ENCODE measurements at regions not wholly inside any gene's neighbourhood (a gene's known extent, or its start where the extent isn't known, plus 50 kb on each side); places are given as distances from the start of the nearest gene placed in this dataset.
A peak's percentile ranks its signal among the peaks of the same experiment; 100 is the strongest.

DNA sequence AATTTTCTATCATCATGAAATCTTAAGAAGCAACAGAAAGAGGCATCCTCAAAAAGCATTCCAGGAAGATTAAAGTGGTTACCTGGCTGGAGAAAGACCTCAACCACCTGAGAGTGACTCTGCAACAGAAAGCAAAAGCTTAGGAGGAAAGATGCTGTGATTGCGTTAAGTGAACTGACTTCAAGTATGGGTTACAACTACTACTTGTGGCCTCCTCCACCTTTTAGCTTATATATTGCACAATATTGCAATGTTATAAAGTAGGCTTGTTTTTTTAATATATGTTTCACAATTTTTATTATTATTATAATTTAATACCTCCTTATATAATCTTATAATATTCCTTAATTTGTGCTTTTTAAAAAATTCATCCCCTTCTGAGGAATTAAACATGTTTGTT is 1407.5 kb downstream of the KCNT2 start:
- no peak for DNase-seq (ENCODE audit: low spot score)

DNA sequence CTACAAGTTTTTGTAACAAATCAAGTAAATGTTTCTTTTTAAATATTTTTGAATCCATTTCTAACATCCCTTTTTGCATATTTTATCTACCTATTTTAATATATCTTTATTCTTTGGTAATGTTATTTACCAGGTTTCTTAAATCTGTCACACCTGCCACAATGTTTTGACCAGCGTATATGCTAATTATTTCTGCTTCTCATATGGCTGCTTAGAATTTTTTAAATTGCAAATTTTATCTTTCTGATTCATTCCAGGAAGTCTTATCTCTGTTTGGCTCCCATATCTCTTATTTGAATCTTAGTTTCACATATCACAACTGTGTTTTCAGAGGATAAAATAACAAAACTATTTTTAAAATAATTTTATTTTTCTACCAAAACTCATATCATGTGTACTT is 1411.1 kb downstream of the KCNT2 start:
- no peak for DNase-seq (ENCODE audit: low spot score)

DNA sequence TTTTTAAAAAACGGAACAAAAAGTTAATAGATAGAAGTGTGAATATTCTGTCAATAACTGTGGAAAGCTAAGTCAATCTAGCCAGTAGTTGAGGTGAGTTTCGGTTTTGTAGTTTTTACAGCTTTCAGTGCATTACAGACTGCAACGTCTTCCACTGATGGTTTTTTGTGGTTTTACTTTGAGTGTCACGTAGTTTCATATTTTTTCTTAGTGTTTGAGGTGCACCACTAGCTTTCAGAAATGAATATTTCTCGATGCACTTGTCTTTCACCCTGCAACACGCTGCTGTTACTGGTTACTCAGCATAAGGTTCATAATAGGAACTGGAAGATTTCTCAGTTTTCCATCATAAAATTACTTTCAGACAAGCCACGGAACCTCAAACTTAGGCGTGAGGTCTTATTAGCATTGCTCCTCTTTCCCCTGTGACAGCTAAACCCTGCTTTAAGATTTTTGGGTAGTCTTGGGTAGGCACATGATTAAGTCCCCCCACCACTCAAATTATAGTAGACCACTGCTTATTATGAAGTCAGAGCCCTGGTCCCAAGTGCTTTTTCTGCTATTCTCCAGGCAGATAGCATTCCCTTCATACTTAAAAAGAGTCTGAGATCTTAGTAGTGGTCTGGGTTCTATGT is 1412.7 kb downstream of the KCNT2 start:
- DNase-seq (ENCODE audit: low spot score): peak; percentile 45

DNA sequence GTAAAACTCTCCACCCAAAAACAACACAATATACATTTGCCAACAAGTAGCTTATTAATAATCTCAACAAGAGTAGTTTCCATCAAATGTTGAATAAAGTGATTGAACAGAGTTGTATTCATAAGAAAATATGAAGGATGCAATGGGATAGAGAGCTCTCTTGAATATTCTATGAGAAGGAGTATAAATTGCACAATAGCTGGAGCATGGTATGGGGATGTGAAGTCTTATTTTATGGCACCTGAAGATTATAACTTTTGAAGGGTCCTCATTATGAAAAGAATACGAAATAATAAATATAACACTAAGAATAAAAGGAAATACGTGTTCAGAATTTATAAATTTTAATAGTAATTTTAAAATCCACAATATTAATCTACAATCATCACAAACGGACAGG is 1415.1 kb downstream of the KCNT2 start:
- DNase-seq (ENCODE audit: low spot score): no peak

DNA sequence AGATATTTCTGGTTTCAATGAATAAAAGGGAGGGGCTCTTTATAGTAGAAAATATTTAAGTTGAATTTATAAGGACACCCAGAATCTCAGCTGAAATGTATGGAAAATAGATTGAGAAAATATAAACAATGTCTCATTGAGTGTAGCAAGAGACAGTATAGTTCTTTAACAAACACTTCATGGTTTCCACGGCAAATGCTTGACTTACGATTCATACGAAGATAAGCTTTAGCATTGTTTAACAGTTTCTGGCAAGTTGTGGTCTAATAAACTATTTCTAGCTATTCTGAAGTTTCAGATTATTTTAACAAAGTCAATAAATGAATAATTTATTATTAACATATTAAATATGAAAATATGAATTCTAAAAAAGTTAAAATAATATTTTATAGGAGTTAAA is 1419.4 kb downstream of the KCNT2 start:
- DNase-seq (ENCODE audit: low spot score): no peak

DNA sequence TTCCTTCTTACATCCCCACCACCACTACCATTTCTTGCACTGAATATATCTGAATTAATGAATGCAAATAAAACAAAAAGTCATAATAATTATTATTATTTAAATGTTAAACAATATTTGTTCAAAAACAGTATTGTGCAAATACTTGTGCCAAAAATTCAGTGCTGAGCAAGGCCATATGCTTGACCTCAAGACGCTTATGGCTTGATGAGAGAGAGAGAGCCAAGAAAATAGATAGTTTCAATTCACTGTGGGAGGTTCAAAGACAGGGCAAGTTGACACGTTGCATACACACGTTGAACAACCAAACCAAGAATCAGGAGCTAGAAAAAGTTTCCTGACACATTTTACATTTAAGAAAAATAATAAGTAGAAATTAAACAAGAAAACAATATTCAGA is 1421.7 kb downstream of the KCNT2 start:
- no peak for DNase-seq (ENCODE audit: low spot score)

DNA sequence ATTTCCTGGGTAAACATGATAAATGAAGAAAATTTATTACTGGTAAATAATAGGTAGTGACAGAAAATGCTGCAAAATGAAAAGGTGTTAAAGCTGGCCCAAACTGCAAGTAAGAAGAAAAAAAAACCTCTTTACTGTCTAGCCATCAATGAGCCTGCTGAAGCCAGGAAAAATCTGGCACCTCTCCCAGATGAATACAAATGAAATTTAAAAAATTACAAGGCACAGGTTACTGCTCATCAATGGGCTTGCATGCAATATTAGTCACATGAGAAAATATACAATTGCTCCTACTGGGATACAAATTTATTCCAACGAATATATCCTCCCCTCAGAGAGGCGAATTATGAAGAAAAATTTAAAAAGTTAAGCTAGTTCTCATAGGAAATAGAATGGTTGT is 1422.5 kb downstream of the KCNT2 start:
- no peak for DNase-seq (ENCODE audit: low spot score)

DNA sequence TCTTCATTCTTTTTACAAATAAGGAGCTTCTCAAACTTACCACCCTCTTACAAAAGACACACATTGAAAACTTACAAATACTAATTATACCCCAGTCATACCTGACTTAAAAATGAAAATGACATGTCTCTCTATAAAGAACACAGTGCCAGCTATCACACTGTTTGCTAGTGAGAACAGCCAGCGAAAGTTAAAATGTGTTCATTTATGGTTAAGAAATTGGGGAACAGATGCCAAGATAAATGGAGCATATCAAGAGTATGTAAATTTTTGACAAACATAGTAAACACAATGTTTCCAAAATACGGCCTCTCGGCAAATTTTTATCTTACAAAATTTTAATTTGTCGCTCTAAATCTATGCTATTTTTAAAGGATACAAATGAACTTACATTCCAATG is 1422.9 kb downstream of the KCNT2 start:
- no peak for DNase-seq (ENCODE audit: low spot score)

DNA sequence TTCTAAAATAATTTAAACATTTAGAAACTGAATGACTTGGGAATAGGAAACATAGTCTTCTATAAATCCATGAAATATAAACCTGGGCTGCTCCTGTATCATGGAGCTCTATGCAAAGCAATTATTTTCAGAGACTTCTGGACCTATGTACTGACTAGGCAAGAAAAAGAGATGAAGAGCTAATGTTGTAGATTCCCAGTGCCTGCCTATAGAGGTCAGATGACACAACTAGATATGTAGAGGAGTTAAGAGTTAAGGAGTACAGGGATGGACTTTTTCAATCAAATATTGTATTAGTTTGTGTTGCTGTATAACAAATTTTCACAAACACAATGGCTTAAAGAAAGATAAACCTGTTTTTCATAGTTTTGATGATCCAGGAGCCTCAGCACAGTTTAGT is 1434.5 kb downstream of the KCNT2 start:
- no peak for DNase-seq (ENCODE audit: low spot score)

DNA sequence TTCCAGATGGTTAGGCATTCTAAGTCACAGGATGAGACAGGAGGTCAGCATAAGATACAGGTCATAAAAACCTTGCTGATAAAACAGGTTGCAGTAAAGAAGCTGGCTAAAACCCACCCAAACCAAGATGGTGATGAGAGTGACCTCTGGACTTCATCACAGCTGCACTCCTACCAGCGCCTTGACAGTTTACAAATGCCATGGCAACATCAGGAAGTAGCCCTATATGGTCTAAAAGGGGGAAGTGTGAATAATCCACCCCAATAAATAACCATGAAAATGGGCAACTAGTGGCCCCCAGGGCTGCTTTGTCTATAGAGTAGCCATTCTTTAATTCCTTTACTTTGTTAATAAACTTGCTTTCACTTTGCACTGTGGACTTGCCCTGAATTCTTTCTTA is 1448.4 kb downstream of the KCNT2 start:
- peak; percentile 7 for DNase-seq (ENCODE audit: low spot score)

DNA sequence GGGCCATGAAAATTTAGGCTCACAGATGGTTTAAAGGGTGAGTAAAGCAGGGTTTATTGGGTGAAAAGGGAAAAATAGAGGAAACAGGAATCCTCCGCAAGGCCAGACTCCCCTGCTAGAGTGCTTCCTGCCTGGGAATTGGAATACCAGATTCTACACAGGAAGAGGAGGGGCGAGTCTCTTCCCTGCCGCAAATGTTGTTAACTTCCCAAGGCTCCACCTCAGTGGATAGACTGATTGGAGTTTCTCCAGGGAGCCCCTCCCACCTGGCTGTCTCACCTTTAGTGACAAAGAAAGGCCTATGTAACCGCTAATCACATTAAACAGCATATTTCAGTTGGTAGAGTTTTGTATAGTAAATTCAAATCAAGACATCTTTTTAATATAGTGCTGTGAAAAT is 1450.1 kb downstream of the KCNT2 start:
- DNase-seq (ENCODE audit: low spot score): no peak

DNA sequence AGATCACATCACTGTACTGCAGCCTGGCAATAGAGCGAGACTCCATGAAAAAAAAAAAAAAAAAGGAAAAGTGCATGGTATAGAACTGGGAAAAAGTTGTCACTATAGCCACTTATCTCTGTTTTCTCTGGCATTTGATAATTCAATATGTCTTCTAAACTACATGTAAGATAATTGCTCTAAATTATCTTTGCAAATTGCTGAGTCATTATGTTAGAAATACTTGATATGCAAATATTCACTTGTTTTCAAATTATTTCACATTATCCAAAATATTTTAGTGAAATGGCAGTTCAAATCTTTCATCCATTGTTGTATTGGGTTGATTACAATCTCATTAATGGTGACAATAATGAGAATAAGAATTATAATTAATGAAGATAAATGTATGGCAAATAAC is 1455.1 kb downstream of the KCNT2 start:
- DNase-seq (ENCODE audit: low spot score): no peak

DNA sequence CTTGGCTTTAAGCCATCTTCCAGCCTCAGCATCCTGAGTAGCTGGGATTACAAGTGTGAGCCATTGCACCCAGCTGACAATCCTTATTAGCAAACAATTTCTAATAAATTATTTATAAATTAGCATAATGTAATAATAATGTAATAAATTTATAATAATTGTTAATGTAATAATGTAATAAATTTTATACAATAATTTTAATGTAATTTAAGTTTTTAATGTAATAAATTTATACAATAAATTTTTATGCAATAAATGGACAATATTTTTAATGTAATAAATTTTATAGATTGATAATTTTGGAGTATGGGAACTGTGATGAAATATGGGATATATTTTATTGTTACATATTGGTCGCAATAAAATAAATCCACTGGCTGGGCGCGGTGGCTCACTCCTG is 1457.5 kb downstream of the KCNT2 start:
- no peak for DNase-seq (ENCODE audit: low spot score)

DNA sequence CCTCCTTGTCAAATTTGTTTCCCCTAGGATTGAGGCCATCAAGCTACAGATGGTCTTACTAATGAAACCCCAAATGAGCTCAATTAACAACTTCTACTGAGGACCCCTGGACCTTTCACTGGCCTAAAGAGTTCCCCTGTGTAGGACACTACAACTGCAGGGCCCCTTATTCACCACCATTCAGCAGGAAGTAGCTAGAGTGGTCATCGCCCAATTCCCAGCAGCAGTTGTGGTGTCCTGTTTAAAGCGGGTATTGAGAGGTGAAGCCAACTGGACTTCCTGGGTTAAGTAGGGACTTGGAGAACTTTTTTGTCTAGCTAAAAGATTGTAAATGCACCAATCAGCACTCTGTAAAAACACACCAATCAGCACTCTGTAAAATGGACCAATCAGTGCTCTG is 1466.9 kb downstream of the KCNT2 start:
- peak; percentile 36 for DNase-seq (ENCODE audit: low spot score)

DNA sequence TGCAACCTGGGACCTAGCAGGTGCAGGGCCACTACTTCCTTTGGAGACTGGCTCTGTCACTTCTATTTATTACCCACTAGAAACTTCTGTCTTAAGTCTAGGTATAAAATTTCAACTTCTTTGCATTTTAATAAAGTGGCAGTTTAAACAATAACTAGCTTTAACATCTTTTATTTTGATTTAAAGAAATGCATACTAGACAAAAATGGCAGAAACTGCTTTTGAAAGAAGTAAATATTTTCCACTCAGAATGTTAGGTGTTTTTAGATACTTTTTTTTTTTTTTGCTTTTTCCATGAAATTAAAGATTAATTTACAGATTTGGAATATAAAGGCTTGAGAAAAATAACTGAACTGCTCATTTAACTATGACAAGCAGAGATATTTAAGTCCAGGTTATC is 1477.6 kb downstream of the KCNT2 start:
- no peak for DNase-seq (ENCODE audit: low spot score)

DNA sequence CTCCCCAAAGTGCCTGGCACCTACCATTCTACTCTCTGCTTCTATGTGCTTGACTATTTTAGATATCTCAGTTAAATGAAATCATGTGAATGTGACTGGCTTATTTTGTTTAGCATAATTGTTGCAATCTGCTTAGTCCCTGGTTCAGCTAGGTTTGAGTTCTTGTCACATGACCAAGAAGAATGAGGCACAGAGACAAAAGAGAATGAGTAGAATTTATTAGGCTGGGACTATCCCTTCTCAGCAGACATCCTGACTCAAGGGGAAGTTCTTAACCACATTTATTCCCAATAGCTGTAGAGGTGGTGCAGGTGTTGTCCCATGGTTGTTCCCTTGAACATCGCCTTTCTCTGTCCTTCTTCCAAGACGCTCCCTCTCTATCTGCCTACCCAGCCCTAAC is 1485.7 kb downstream of the KCNT2 start:
- no peak for DNase-seq (ENCODE audit: low spot score)

DNA sequence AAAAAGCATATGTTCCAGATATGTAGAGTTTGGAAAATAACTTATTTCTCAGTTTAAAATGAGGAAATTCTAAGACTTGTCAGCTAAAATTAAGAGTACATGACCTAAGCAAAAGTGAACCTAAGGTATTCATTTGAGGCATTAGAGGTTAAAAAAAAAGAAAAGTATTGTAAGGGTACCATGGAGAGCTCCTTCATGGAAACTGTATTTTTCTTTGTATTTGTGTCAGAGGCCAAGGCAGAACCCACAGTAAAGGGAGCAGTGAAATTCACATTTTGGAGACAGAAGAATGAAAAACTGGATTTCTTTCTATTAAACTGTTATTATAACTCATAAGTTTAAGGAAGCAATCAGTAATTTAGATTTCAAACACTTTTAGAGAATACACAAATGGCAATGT is 1494.8 kb downstream of the KCNT2 start:
- no peak for DNase-seq (ENCODE audit: low spot score)

DNA sequence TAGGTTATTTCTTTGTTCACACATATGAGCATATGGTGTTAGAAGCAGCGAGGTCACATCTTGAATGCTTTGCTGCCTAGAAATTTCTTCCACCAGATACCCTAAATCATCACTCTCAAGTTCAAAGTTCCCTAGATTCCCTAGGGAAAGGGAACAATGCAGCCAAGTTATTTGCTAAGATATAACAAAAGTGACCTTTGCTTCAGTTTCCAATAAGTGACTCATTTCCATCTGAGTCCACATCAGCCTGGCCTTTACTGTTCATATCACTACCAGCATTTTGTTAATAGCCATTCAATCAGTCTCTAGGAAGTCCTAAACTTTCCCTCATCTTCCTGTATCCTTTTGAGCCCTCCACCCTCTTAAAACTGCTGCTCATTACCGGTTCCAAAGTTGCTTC is 1502.5 kb downstream of the KCNT2 start:
- no peak for DNase-seq (ENCODE audit: low spot score)

DNA sequence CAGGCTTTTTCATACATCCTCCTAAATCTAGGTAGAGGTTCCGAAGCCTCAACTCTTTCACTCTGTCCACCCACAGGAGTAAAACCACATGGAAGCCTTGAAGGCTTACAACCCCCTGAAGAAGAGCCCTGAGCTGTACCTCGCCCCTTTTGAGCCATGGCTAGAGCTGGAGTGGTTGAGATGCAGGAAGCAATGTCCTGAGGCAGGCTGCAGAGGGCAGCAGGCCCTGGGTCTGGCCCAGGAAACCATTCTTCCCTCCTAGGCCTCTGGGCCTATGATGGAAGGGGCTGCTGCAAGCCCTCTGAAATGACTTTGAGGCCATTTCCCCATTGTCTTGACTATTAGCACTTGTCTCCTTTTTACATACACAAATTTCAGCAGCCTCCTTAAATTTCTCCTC is 1503.0 kb downstream of the KCNT2 start:
- no peak for DNase-seq (ENCODE audit: low spot score)

DNA sequence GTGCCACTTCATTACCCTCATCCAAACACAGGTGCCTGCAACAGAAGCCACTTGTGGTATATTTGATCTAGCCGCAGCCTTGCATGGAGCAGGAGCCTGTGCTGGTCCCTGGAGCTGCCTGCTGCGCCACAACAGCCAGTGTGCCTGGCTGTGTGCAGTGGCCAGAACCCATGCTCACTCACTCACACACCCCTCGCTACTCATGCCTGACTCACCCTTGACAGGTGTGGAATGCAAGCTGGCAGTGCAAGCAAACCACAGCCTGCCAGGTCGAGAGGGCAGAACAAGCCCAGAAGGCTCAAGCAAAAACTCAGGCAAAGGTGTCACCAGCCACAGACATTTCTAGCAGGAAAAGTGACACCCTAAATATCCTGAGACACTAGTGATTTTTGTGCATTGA is 1510.9 kb downstream of the KCNT2 start:
- no peak for DNase-seq (ENCODE audit: low spot score)

DNA sequence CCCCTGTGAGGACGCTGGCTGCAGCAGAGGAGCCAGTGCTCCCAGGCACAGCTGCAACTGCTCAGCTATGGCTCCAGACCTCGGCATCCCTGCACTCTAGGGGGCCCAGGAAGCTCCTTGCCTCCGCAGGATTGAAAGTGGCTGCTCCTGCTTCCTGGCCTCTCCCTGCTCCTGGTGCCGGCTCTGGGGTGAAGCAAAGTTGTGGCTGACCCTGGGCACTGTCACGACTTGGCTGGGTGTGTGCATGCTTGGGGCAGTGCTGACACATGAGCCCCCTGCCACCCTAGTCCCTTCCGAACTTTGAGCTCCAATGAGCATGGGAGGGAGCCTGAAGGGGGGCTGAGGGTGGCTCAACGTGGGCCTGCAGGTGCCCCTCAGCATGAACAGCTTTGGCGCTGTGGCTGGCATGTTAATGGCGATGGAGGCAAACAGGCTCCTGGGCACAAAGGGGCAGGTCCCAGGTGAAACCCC is 1512.2 kb downstream of the KCNT2 start:
- DNase-seq (ENCODE audit: low spot score): no peak

DNA sequence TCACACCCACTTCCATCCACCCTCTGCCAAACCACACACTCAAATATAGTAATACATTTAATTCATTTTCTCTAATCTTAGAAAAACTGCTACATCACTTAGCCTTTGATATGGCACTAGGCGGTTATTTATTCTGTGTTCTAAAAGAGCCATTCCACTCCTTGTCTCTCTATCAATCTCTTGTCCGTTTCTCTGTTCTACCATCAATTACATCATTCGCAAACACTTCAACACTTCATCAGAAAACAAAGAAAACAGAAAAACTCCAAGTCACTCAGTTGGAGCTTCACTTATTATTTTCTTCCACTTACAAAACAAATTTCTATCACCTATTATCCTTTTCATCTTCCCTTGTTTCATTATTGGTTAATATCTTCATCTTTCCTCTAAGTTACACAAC is 1523.0 kb downstream of the KCNT2 start:
- DNase-seq (ENCODE audit: low spot score): no peak

DNA sequence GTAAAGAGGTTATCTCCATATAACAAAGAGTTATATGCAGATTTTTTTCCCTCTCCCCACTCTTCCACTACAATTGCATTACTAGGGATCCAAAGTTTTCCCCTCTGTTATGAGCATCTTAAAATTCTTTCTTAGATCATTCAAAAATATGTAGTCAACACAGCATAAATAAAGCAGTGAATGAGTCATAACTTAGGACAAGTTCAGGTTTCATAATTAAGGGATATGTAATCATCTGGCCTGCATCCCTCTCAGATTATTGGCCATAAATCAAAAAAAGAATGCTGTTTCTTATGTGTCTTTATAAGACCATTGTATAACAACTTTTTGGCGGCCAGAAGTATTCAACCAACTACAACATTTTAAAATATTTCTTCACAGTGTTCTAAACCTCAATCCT is 1526.1 kb downstream of the KCNT2 start:
- DNase-seq (ENCODE audit: low spot score): no peak

DNA sequence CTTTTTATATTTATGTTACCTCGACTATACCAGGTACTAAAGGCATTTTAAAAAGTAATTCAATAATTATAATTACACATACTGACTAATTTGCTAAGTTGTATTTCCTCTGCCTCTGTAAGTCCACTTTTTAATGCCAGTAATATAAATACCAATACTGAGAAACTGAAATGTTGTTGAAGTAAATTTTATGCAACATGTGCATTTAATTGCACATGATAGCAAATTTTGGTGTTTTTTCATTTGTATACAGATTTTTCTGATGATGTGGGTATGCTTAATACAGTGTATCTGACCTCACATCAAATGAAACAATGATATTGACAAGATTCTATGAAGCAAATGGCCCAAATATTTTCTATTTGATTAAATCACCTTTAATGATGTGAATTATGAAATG is 1531.6 kb downstream of the KCNT2 start:
- no peak for DNase-seq (ENCODE audit: low spot score)

DNA sequence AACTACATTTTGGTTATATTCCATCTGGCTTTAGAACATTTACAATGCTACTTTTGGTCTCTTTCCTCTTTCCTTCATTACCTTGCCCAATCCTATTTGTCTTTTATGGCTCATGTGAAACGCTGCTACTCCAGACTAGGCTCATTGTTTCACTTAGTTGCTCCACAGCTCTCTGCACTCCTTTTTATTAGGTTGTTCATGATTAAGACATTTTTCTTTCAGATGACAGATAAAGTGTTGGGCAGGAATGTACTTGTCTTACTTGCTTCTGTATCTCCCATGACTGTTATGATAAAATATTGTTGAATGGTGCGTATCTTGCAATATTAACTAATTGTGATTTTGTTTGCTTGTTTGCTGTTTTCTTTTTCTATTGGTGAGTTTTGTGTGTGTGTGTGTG is 1532.3 kb downstream of the KCNT2 start:
- no peak for DNase-seq (ENCODE audit: low spot score)

All from NAMALWA (cell line).